H9 (cell line): ENCODE measurements at regions not wholly inside any gene's neighbourhood (a gene's known extent, or its start where the extent isn't known, plus 50 kb on each side); places are given as distances from the start of the nearest gene placed in this dataset.

Experiments used
- DNase-seq: peaks from one replicate; pipeline ENCODE4 v3.0.0-alpha.2; 2017
- H2AFZ ChIP-seq: one replicate; pipeline ENCODE4 v1.6.1; 2013; ENCODE audit warnings: mild to moderate bottlenecking, low read length, control low read depth, moderate library complexity
- H2AK5ac ChIP-seq: 2 replicates; pipeline ENCODE4 v1.6.1; 2013; ENCODE audit warnings: low read length, control low read depth, mixed read lengths; ENCODE audit not compliant: insufficient read length
- H2BK120ac ChIP-seq: one replicate; pipeline ENCODE4 v1.6.1; 2013; ENCODE audit warnings: low read depth, mild to moderate bottlenecking, low read length, control low read depth, inconsistent platforms; ENCODE audit not compliant: poor library complexity, severe bottlenecking
- H2BK12ac ChIP-seq: 2 replicates; pipeline ENCODE4 v1.6.1; 2013; ENCODE audit warnings: low read length, control low read depth, mixed read lengths, low read depth; ENCODE audit not compliant: insufficient read length
- H2BK15ac ChIP-seq: 2 replicates; pipeline ENCODE4 v1.6.1; 2013; ENCODE audit warnings: low read depth, low read length, control low read depth
- H2BK20ac ChIP-seq: one replicate; pipeline ENCODE4 v1.6.1; 2013; ENCODE audit warnings: low read depth, mild to moderate bottlenecking, low read length, control low read depth, inconsistent platforms; ENCODE audit not compliant: poor library complexity, severe bottlenecking
- H2BK5ac ChIP-seq: 2 replicates; pipeline ENCODE4 v1.6.1; 2013; ENCODE audit warnings: low read length, control low read depth, mixed read lengths; ENCODE audit not compliant: insufficient read length
- H3K14ac ChIP-seq: 2 replicates; pipeline ENCODE4 v1.6.1; 2013; ENCODE audit warnings: low read length, control low read depth; ENCODE audit not compliant: insufficient read depth
- H3K18ac ChIP-seq: 2 replicates; pipeline ENCODE4 v1.6.1; 2013; ENCODE audit warnings: low read depth, mild to moderate bottlenecking, mixed read lengths, low read length, control low read depth; ENCODE audit not compliant: insufficient read length
- H3K23ac ChIP-seq: 2 replicates; pipeline ENCODE4 v1.6.1; 2013; ENCODE audit warnings: low read length, control low read depth, mixed read lengths, low read depth; ENCODE audit not compliant: insufficient read length
- H3K23me2 ChIP-seq: 2 replicates; pipeline ENCODE4 v1.6.1; 2013; ENCODE audit warnings: low read depth, mild to moderate bottlenecking, mixed read lengths, low read length, control low read depth; ENCODE audit not compliant: insufficient read length, poor library complexity, severe bottlenecking
- H3K27ac ChIP-seq: 2 replicates; pipeline ENCODE4 v1.5.1; 2013; ENCODE audit warnings: low read length, control low read depth, mixed read lengths, low read depth; ENCODE audit not compliant: insufficient read length
- H3K27me3 ChIP-seq: 2 replicates; pipeline ENCODE4 v1.6.1; 2013; ENCODE audit warnings: low read length, control low read depth, inconsistent platforms; ENCODE audit not compliant: insufficient read depth
- H3K4ac ChIP-seq: 2 replicates; pipeline ENCODE4 v1.6.1; 2013; ENCODE audit warnings: low read depth, mild to moderate bottlenecking, control low read depth, inconsistent platforms, low read length, moderate library complexity
- H3K4me1 ChIP-seq: 2 replicates; pipeline ENCODE4 v1.6.1; 2013; ENCODE audit warnings: low read length, control low read depth, inconsistent platforms; ENCODE audit not compliant: insufficient read depth
- H3K4me2 ChIP-seq: 2 replicates; pipeline ENCODE4 v1.6.1; 2013; ENCODE audit warnings: low read length, control low read depth, mixed read lengths; ENCODE audit not compliant: insufficient read length, insufficient read depth
- H3K56ac ChIP-seq: 2 replicates; pipeline ENCODE4 v1.6.1; 2013; ENCODE audit warnings: low read depth, mild to moderate bottlenecking, mixed read lengths, low read length, control low read depth; ENCODE audit not compliant: insufficient read length
- H3K79me1 ChIP-seq: 2 replicates; pipeline ENCODE4 v1.6.1; 2013; ENCODE audit warnings: low read depth, mild to moderate bottlenecking, moderate library complexity, low read length, control low read depth, inconsistent platforms; ENCODE audit not compliant: insufficient read depth, poor library complexity, severe bottlenecking
- H3K79me2 ChIP-seq: 2 replicates; pipeline ENCODE4 v1.6.1; 2013; ENCODE audit warnings: low read length, control low read depth, inconsistent platforms; ENCODE audit not compliant: insufficient read depth
- H3K9ac ChIP-seq: 2 replicates; pipeline ENCODE4 v1.6.1; 2013; ENCODE audit warnings: low read length, control low read depth, mixed read lengths; ENCODE audit not compliant: insufficient read length; ENCODE audit errors: extremely low read depth
- H3K9me3 ChIP-seq: one replicate; pipeline ENCODE4 v1.6.1; 2013; ENCODE audit warnings: low read depth, low read length, inconsistent platforms; ENCODE audit not compliant: control insufficient read depth
- H3T11ph ChIP-seq: one replicate; pipeline ENCODE4 v1.6.1; 2013; ENCODE audit warnings: mild to moderate bottlenecking, low read length, control low read depth, inconsistent platforms
- H4K20me1 ChIP-seq: one replicate; pipeline ENCODE4 v1.6.1; 2013; ENCODE audit not compliant: control insufficient read depth, insufficient read length, insufficient read depth
- H4K5ac ChIP-seq: 2 replicates; pipeline ENCODE4 v1.6.1; 2013; ENCODE audit warnings: low read depth, mild to moderate bottlenecking, mixed read lengths, low read length, control low read depth; ENCODE audit not compliant: insufficient read length
- H4K8ac ChIP-seq: replicated peaks from 2 replicates; pipeline ENCODE4 v1.6.1; 2013; ENCODE audit warnings: low read length, control low read depth, mixed read lengths, low read depth; ENCODE audit not compliant: insufficient read length
- H4K91ac ChIP-seq: 2 replicates; pipeline ENCODE4 v1.6.1; 2013; ENCODE audit warnings: low read depth, mild to moderate bottlenecking, moderate library complexity, mixed read lengths, low read length, control low read depth; ENCODE audit not compliant: insufficient read length
- H3K27ac Mint-ChIP-seq, 3 experiments: 2 replicates in 2 of 3; 3 replicates in 1 of 3; pipeline ENCODE4 v1.8.0; 2020 to 2021; ENCODE audit warnings: mixed read lengths in 3 of 3, mild to moderate bottlenecking in 1 of 3, moderate library complexity in 1 of 3
- H3K27me3 Mint-ChIP-seq: 2 replicates; pipeline ENCODE4 v1.8.0; 2021; ENCODE audit warnings: low read depth, mild to moderate bottlenecking, moderate library complexity, mixed read lengths
- H3K36me3 Mint-ChIP-seq, 3 experiments: 2 replicates in 2 of 3; 3 replicates in 1 of 3; pipeline ENCODE4 v1.8.0; 2020 to 2021; ENCODE audit warnings: low read depth in 3 of 3, mixed read lengths in 3 of 3; ENCODE audit not compliant: insufficient read depth in 1 of 3
- H3K4me1 Mint-ChIP-seq, 2 experiments: 2 replicates each; pipeline ENCODE4 v1.8.0; 2020; ENCODE audit warnings: mixed read lengths in 2 of 2
- H3K4me3 Mint-ChIP-seq, 2 experiments: 2 replicates in 1 of 2; 3 replicates in 1 of 2; pipeline ENCODE4 v1.8.0; 2020 to 2021; ENCODE audit warnings: mild to moderate bottlenecking in 2 of 2, mixed read lengths in 2 of 2, moderate library complexity in 1 of 2
- H3K9me3 Mint-ChIP-seq, 2 experiments: 2 replicates in 1 of 2; 3 replicates in 1 of 2; pipeline ENCODE4 v1.8.0; 2020; ENCODE audit warnings: mild to moderate bottlenecking in 2 of 2, mixed read lengths in 2 of 2, moderate library complexity in 1 of 2
- WGBS: extraction: QIAGEN DNeasy Blood & Tissue Kit; methylation state at CpG from one replicate; pipeline ENCODE4 v1.1.7; 2013; ENCODE audit warnings: missing lambda C conversion rate, low lambda C conversion rate, mixed read lengths; ENCODE audit not compliant: insufficient read length; ENCODE audit errors: extremely low coverage; 5-methylcytosine and 5-hydroxymethylcytosine counted together
- TF ChIP-seq, protein P1 (sequence below): fragments of 200-600 bp; sonication (generic); conservative IDR thresholded peaks from 3 replicates; pipeline ENCODE4 v1.8.0; 2021; ENCODE audit warnings: antibody characterized with exemption, mild to moderate bottlenecking

DNA sequence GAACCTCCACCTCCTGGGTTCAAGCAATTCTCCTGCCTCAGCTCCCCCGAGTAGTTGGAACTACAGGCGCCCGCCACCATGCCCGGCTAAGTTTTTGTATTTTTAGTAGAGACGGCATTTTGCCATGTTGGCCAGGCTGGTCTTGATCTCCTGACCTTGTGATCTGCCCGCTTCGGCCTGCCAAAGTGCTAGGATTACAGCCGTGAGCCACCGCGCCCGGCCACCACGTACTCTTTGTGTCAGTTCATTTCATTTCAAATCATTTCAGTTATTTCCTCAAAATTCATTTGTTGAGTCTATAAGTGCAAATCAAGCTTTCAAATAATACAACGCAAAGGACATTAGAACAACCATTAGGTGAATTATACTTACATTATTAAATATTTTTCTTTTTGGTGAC is 943.8 kb downstream of the TYW1 start:
- no peaks in the 10 kb centered on the region for H3K23me2 ChIP-seq
- Mint-ChIP-seq H3K9me3 (0 out of 5 replicates have a peak, but pooled peaks cover 0 to 3% of the 10 kb centered on the region in 2 experiments), H3K4me1 (peaks cover 0 to 9% of the 10 kb centered on the region in 2 experiments; a peak in 2 of 4 replicates), H3K36me3 (no peaks in the 10 kb centered on the region; a peak in 1 of 7 replicates), H3K27me3 (no peaks in the 10 kb centered on the region), H3K27ac (peak overlapping the region in 1 of 3 experiments; percentile 68; a peak in 1 of 7 replicates), H3K4me3 (no peak overlapping the region)
- no peaks in the 10 kb centered on the region for H4K20me1 ChIP-seq
- H3K79me2 ChIP-seq, result no peaks in the 10 kb centered on the region
- TF ChIP-seq, protein P1, sequence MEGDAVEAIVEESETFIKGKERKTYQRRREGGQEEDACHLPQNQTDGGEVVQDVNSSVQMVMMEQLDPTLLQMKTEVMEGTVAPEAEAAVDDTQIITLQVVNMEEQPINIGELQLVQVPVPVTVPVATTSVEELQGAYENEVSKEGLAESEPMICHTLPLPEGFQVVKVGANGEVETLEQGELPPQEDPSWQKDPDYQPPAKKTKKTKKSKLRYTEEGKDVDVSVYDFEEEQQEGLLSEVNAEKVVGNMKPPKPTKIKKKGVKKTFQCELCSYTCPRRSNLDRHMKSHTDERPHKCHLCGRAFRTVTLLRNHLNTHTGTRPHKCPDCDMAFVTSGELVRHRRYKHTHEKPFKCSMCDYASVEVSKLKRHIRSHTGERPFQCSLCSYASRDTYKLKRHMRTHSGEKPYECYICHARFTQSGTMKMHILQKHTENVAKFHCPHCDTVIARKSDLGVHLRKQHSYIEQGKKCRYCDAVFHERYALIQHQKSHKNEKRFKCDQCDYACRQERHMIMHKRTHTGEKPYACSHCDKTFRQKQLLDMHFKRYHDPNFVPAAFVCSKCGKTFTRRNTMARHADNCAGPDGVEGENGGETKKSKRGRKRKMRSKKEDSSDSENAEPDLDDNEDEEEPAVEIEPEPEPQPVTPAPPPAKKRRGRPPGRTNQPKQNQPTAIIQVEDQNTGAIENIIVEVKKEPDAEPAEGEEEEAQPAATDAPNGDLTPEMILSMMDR, result no peak
- no peak overlapping the region for H3K4ac ChIP-seq
- DNase-seq, result no peak
- H2BK20ac ChIP-seq, result no peak overlapping the region
- no peak overlapping the region for H3K18ac ChIP-seq
- H3K23ac ChIP-seq, result no peak overlapping the region
- H3K27me3 ChIP-seq, result no peaks in the 10 kb centered on the region
- no CpG with 5 or more reads among the region's 13 CpGs for WGBS
- no peaks in the 10 kb centered on the region for H3K9me3 ChIP-seq
- no peaks in the 10 kb centered on the region for H3K79me1 ChIP-seq
- H3K27ac ChIP-seq, result no peak overlapping the region
- no peak overlapping the region for H2BK15ac ChIP-seq
- H3K14ac ChIP-seq, result no peak overlapping the region
- H2BK12ac ChIP-seq, result no peak overlapping the region
- no peak overlapping the region for H3K9ac ChIP-seq
- no peak overlapping the region for H2AFZ ChIP-seq
- H2AK5ac ChIP-seq, result no peak overlapping the region
- H2BK120ac ChIP-seq, result no peak overlapping the region
- no peak overlapping the region for H4K91ac ChIP-seq
- H3T11ph ChIP-seq, result no peak overlapping the region
- no peak overlapping the region for H2BK5ac ChIP-seq
- H3K4me2 ChIP-seq, result no peak overlapping the region
- H4K8ac ChIP-seq, result no peak overlapping the region
- H4K5ac ChIP-seq, result no peak overlapping the region
- H3K4me1 ChIP-seq, result no peaks in the 10 kb centered on the region
- H3K56ac ChIP-seq, result no peak overlapping the region
